Hepatocyte (in vitro differentiated cells): ENCODE measurements at regions not wholly inside any gene's neighbourhood (a gene's known extent, or its start where the extent isn't known, plus 50 kb on each side); places are given as distances from the start of the nearest gene placed in this dataset.

Experiments
- DNase-seq: peaks from one replicate; pipeline ENCODE4 v3.0.0-alpha.2; 2016; ENCODE audit warnings: low spot score
- H2AFZ ChIP-seq: fragments of 200-600 bp; sonication (generic); 2 replicates; pipeline ENCODE4 v1.6.0; 2016; ENCODE audit warnings: antibody characterized with exemption, mild to moderate bottlenecking
- H3K27ac ChIP-seq: fragments of 200-600 bp; sonication (generic); 2 replicates; pipeline ENCODE4 v1.5.1; 2016; ENCODE audit warnings: mild to moderate bottlenecking
- H3K27me3 ChIP-seq: fragments of 200-600 bp; sonication (generic); 2 replicates; pipeline ENCODE4 v1.6.1; 2016
- H3K36me3 ChIP-seq: fragments of 200-600 bp; sonication (generic); replicated peaks from 2 replicates; pipeline ENCODE4 v1.5.1; 2016; ENCODE audit warnings: low read depth; ENCODE audit not compliant: insufficient read depth
- H3K4me1 ChIP-seq: fragments of 200-600 bp; sonication (generic); 2 replicates; pipeline ENCODE4 v1.5.1; 2016; ENCODE audit warnings: mild to moderate bottlenecking, moderate library complexity; ENCODE audit not compliant: insufficient read depth
- H3K4me2 ChIP-seq: fragments of 200-600 bp; sonication (generic); 2 replicates; pipeline ENCODE4 v1.6.0; 2016
- H3K4me3 ChIP-seq: fragments of 200-600 bp; sonication (generic); 2 replicates; pipeline ENCODE4 v1.5.1; 2016; ENCODE audit warnings: mild to moderate bottlenecking
- H3K79me2 ChIP-seq: fragments of 200-600 bp; sonication (generic); 2 replicates; pipeline ENCODE4 v1.6.0; 2017; ENCODE audit warnings: mild to moderate bottlenecking
- H3K9me2 ChIP-seq: fragments of 200-600 bp; sonication (generic); replicated peaks from 2 replicates; pipeline ENCODE4 v1.6.0; 2017; ENCODE audit warnings: mild to moderate bottlenecking; ENCODE audit not compliant: insufficient read depth
- H3K9me3 ChIP-seq: fragments of 200-600 bp; sonication (generic); 2 replicates; pipeline ENCODE4 v1.5.1; 2016; ENCODE audit warnings: low read depth, mild to moderate bottlenecking
- H4K20me1 ChIP-seq: fragments of 200-600 bp; sonication (generic); 2 replicates; pipeline ENCODE4 v1.6.0; 2016; ENCODE audit warnings: mild to moderate bottlenecking; ENCODE audit not compliant: insufficient read depth, poor library complexity, severe bottlenecking
- CTCF ChIP-seq: fragments of 200-600 bp; sonication (generic); IDR thresholded peaks from 2 replicates; pipeline ENCODE4 v1.5.1; 2016; ENCODE audit warnings: antibody characterized with exemption, mild to moderate bottlenecking; ENCODE audit not compliant: poor library complexity
- EZH2 ChIP-seq: fragments of 200-600 bp; sonication (generic); IDR thresholded peaks from 2 replicates; pipeline ENCODE4 v1.6.1; 2016; ENCODE audit warnings: antibody characterized with exemption, mild to moderate bottlenecking, borderline replicate concordance
- EZH2phosphoT487 ChIP-seq: fragments of 200-600 bp; sonication (generic); IDR thresholded peaks from one replicate; pipeline ENCODE4 v1.6.1; 2018; ENCODE audit warnings: antibody characterized with exemption, mild to moderate bottlenecking, low read depth, moderate library complexity; ENCODE audit not compliant: unreplicated experiment, severe bottlenecking
- WGBS: methylation state at CpG from one replicate; pipeline ENCODE4 v1.1.6; 2016; ENCODE audit warnings: low lambda C conversion rate; ENCODE audit errors: missing lambda C conversion rate; 5-methylcytosine and 5-hydroxymethylcytosine counted together

GRCh38 chr20:6941571-6941970, 174.1 kb downstream of the BMP2 start:
- Histone ChIP-seq H3K27me3 (no peaks in the 10 kb centered on the region), H3K9me2 (no peaks in the 10 kb centered on the region), H3K79me2 (no peaks in the 10 kb centered on the region), H3K9me3 (no peaks in the 10 kb centered on the region), H4K20me1 (no peaks in the 10 kb centered on the region), H3K36me3 (no peaks in the 10 kb centered on the region), H3K27ac (no peak overlapping the region), H3K4me2 (no peak overlapping the region), H2AFZ (no peak overlapping the region), H3K4me3 (no peak overlapping the region), H3K4me1 (no peaks in the 10 kb centered on the region)
- DNase-seq, result no peak
- 87% methylated on average over 2 of the region's 2 CpGs for WGBS
- TF ChIP-seq CTCF, result no peak
- TF ChIP-seq EZH2, result no peak
- no peak for TF ChIP-seq EZH2phosphoT487

GRCh38 chr20:6942266-6942665, 174.8 kb downstream of the BMP2 start:
- no peaks in the 10 kb centered on the region for H3K9me3 ChIP-seq

GRCh38 chr20:6944292-6944691, 176.8 kb downstream of the BMP2 start:
- H3K27ac ChIP-seq, result no peak overlapping the region
- H3K4me3 ChIP-seq, result no peak overlapping the region
- H3K9me2 ChIP-seq, result no peaks in the 10 kb centered on the region
- H3K4me2 ChIP-seq, result no peak overlapping the region
- H3K4me1 ChIP-seq, result no peaks in the 10 kb centered on the region
- no peaks in the 10 kb centered on the region for H4K20me1 ChIP-seq
- H3K27me3 ChIP-seq, result no peaks in the 10 kb centered on the region
- no peaks in the 10 kb centered on the region for H3K79me2 ChIP-seq
- no peak overlapping the region for H2AFZ ChIP-seq
- no peaks in the 10 kb centered on the region for H3K9me3 ChIP-seq
- 89% methylated on average over 4 of the region's 4 CpGs for WGBS
- DNase-seq, result no peak
- no peaks in the 10 kb centered on the region for H3K36me3 ChIP-seq
- TF ChIP-seq EZH2 (no peak), CTCF (no peak), EZH2phosphoT487 (no peak)

More at GRCh38 chr20:6942266-6942665, 174.8 kb downstream of the BMP2 start:
- Histone ChIP-seq H3K27ac (no peak overlapping the region), H3K36me3 (no peaks in the 10 kb centered on the region), H3K4me2 (no peak overlapping the region), H2AFZ (no peak overlapping the region), H3K9me2 (no peaks in the 10 kb centered on the region), H3K4me3 (no peak overlapping the region), H3K27me3 (no peaks in the 10 kb centered on the region), H3K79me2 (no peaks in the 10 kb centered on the region), H4K20me1 (no peaks in the 10 kb centered on the region), H3K4me1 (no peaks in the 10 kb centered on the region)
- no peak for DNase-seq
- 86% methylated on average over 3 of the region's 3 CpGs for WGBS
- TF ChIP-seq CTCF (no peak), EZH2 (no peak), EZH2phosphoT487 (no peak)

- H3K9me3 ChIP-seq, result no peaks in the 10 kb centered on the region
- WGBS, result 79% methylated on average over 1 of the region's 1 CpG
- H3K4me3 ChIP-seq, result no peak overlapping the region
- H3K27me3 ChIP-seq, result no peaks in the 10 kb centered on the region
- no peaks in the 10 kb centered on the region for H3K79me2 ChIP-seq
- no peaks in the 10 kb centered on the region for H3K36me3 ChIP-seq
- H2AFZ ChIP-seq, result no peak overlapping the region
- no peak overlapping the region for H3K4me2 ChIP-seq
- no peaks in the 10 kb centered on the region for H3K9me2 ChIP-seq
- H3K27ac ChIP-seq, result no peak overlapping the region
- peaks cover 4% of the 10 kb centered on the region for H3K4me1 ChIP-seq
- TF ChIP-seq EZH2, result no peak
- no peak for TF ChIP-seq CTCF
- no peak for TF ChIP-seq EZH2phosphoT487
- no peaks in the 10 kb centered on the region for H4K20me1 ChIP-seq
- DNase-seq, result no peak
Measured at GRCh38 chr20:6953611-6954010, 186.1 kb downstream of the BMP2 start.
